ENCODE measurements at regions not wholly inside any gene's neighbourhood (a gene's known extent, or its start where the extent isn't known, plus 50 kb on each side); places are given as distances from the start of the nearest gene placed in this dataset.
"Not testable (repeated sequence)": the region's sequence is repeated elsewhere in the genome, so short reads cannot be mapped to it uniquely, and the experiment has no call there.

DNA sequence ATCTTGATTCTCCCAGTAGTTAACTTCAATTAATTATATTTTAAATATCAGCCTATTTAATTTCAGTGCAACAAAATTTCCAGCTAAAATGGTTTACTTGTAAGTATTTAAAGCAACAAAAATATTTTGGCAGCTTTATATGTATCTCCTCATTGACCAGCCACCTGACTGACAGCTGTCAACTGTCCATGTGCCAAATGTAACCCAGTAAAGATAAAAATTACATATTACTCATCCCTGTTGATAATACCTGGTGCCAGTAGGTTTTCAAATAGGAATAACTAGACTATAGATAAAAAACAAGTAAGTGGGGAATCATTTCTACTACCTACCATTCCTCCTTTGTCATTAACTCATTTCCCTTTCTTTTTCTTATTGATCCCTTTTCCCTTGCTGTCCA, 341.9 kb downstream of the TYW1 start:
- TF ChIP-seq SIN3A (conservative IDR thresholded peaks at IDR 0.05 in 1 of 2, IDR thresholded peaks at IDR 0.05 in 1 of 2; ENCODE audit: low read depth in 1 of 2, low read length in 2 of 2); CHD2 (IDR thresholded peaks at IDR 0.05; ENCODE audit: low read length); CBX5 (IDR thresholded peaks at IDR 0.05; ENCODE audit: low read depth, low read length); JUND (IDR thresholded peaks at IDR 0.05; ENCODE audit: low read length); JUN (IDR thresholded peaks at IDR 0.05; ENCODE audit: low read depth, low read length); CEBPB (IDR thresholded peaks at IDR 0.05; ENCODE audit: low read depth, low read length); EP300 (IDR thresholded peaks at IDR 0.05; ENCODE audit: borderline replicate concordance in 1 of 2, low read depth in 2 of 2, low read length in 2 of 2): not testable (repeated sequence)
- TF ChIP-seq, protein P1, sequence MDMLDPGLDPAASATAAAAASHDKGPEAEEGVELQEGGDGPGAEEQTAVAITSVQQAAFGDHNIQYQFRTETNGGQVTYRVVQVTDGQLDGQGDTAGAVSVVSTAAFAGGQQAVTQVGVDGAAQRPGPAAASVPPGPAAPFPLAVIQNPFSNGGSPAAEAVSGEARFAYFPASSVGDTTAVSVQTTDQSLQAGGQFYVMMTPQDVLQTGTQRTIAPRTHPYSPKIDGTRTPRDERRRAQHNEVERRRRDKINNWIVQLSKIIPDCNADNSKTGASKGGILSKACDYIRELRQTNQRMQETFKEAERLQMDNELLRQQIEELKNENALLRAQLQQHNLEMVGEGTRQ (IDR thresholded peaks at IDR 0.05; ENCODE audit: low read length): not testable (repeated sequence)
- TF ChIP-seq, protein P2, sequence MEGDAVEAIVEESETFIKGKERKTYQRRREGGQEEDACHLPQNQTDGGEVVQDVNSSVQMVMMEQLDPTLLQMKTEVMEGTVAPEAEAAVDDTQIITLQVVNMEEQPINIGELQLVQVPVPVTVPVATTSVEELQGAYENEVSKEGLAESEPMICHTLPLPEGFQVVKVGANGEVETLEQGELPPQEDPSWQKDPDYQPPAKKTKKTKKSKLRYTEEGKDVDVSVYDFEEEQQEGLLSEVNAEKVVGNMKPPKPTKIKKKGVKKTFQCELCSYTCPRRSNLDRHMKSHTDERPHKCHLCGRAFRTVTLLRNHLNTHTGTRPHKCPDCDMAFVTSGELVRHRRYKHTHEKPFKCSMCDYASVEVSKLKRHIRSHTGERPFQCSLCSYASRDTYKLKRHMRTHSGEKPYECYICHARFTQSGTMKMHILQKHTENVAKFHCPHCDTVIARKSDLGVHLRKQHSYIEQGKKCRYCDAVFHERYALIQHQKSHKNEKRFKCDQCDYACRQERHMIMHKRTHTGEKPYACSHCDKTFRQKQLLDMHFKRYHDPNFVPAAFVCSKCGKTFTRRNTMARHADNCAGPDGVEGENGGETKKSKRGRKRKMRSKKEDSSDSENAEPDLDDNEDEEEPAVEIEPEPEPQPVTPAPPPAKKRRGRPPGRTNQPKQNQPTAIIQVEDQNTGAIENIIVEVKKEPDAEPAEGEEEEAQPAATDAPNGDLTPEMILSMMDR (IDR thresholded peaks at IDR 0.05; ENCODE audit: control extremely low read depth in 1 of 3, insufficient read depth in 1 of 3, low read depth in 1 of 3, low read length in 3 of 3): not testable (repeated sequence)

Measured in H1 (cell line).